GM12878 (cell line): ENCODE measurements at regions not wholly inside any gene's neighbourhood (a gene's known extent, or its start where the extent isn't known, plus 50 kb on each side); places are given as distances from the start of the nearest gene placed in this dataset.

Experiments
- ATAC-seq: fragments of 200-7000 bp; cut with Tn5 transposase; 3 replicates; pipeline ENCODE4 v1.9.1; 2020; ENCODE audit warnings: mild to moderate bottlenecking, moderate library complexity
- BruUV-seq: library from RNA; stranded (reverse); fragments of 400-500 nt; replicated peaks from 2 replicates; lab custom pipeline; 2021; lab: Mats Ljungman, UMichigan
- CTCF ChIA-PET: fragments of 300-600 bp; sonication (Branson Sonifier 250); formaldehyde crosslinking; extraction: SDS; loops from one replicate; lab custom pipeline; 2021; ENCODE audit warnings: inconsistent platforms; lab: Yijun Ruan, JAX
- POLR2A ChIA-PET: fragments of 350-600 bp; formaldehyde crosslinking; extraction: SDS; loops from one replicate; lab custom pipeline; 2021; ENCODE audit warnings: inconsistent platforms; lab: Charles Lee
- RAD21 ChIA-PET: fragments of 300-600 bp; sonication (Branson Sonifier 250); formaldehyde crosslinking; loops from one replicate; lab custom pipeline; 2023; ENCODE audit warnings: antibody characterized with exemption; ENCODE audit not compliant: unreplicated experiment; lab: Charles Lee
- SMC1A ChIA-PET: fragments of 300-600 bp; sonication (Branson Sonifier 250); formaldehyde crosslinking; loops from one replicate; lab custom pipeline; 2023; ENCODE audit not compliant: unreplicated experiment, uncharacterized antibody; lab: Charles Lee
- DNase-seq: peaks from one replicate; pipeline ENCODE4 v3.0.0-alpha.2; 2011; ENCODE audit warnings: low read depth, low spot score
- FAIRE-seq: peaks from 3 replicates; lab custom pipeline; 2011; peaks lifted over from hg19 to GRCh38; lab: Jason Lieb, UNC
- H2AFZ ChIP-seq: 2 replicates; pipeline ENCODE4 v1.6.0; 2011; ENCODE audit warnings: low read depth, low read length, control low read depth; ENCODE audit not compliant: control insufficient read depth
- H3K27ac ChIP-seq: 2 replicates; pipeline ENCODE4 v1.5.1; 2011; ENCODE audit warnings: control low read depth; ENCODE audit not compliant: control insufficient read depth, insufficient read depth
- H3K27me3 ChIP-seq, 2 experiments: replicated peaks in 1 of 2; 2 replicates each; pipeline versions ENCODE4 v1.6.0 to v1.6.1; 2011; ENCODE audit warnings: low read length in 1 of 2; ENCODE audit not compliant: control insufficient read depth in 2 of 2, insufficient read depth in 2 of 2
- H3K36me3 ChIP-seq, 2 experiments: 2 replicates each; pipeline ENCODE4 v1.5.1; 2011; ENCODE audit warnings: low read length in 1 of 2; ENCODE audit not compliant: control insufficient read depth in 2 of 2, insufficient read depth in 2 of 2
- H3K4me1 ChIP-seq: 2 replicates; pipeline ENCODE4 v1.6.1; 2011; ENCODE audit warnings: mild to moderate bottlenecking, low read length, moderate library complexity, mixed read lengths; ENCODE audit not compliant: control insufficient read depth, insufficient read depth
- H3K4me2 ChIP-seq: 2 replicates; pipeline ENCODE4 v1.6.0; 2011; ENCODE audit warnings: control low read depth; ENCODE audit not compliant: control insufficient read depth, insufficient read depth
- H3K4me3 ChIP-seq: fragments of 200-600 bp; sonication (generic); 2 replicates; pipeline ENCODE4 v1.5.1; 2016
- H3K79me2 ChIP-seq: 2 replicates; pipeline ENCODE4 v1.6.0; 2011; ENCODE audit warnings: low read length; ENCODE audit not compliant: control insufficient read depth, insufficient read depth
- H3K9ac ChIP-seq: 2 replicates; pipeline ENCODE4 v1.8.0; 2011; ENCODE audit warnings: low read length, control low read depth, mixed read lengths; ENCODE audit not compliant: control insufficient read depth, insufficient read depth
- H3K9me3 ChIP-seq: replicated peaks from 3 replicates; pipeline ENCODE4 v1.5.1; 2011; ENCODE audit warnings: mild to moderate bottlenecking, low read length; ENCODE audit not compliant: control insufficient read depth, insufficient read depth
- H4K20me1 ChIP-seq: 2 replicates; pipeline ENCODE4 v1.6.0; 2011; ENCODE audit not compliant: control insufficient read depth, insufficient read depth
- CEBPZ ChIP-seq: fragments of 150-350 bp; IDR thresholded peaks from 2 replicates; pipeline ENCODE4 v1.6.1; 2016; ENCODE audit warnings: low read depth, low read length
- CREM ChIP-seq: IDR thresholded peaks from 2 replicates; pipeline ENCODE4 v1.6.1; 2014; ENCODE audit warnings: antibody characterized with exemption, low read depth
- ESRRA ChIP-seq: IDR thresholded peaks from 2 replicates; pipeline ENCODE4 v1.6.1; 2012; ENCODE audit warnings: mild to moderate bottlenecking, low read length, improper control_type of control experiment
- HDGF ChIP-seq: fragments of 450-650 bp; IDR thresholded peaks from 2 replicates; pipeline ENCODE4 v1.6.1; 2016; ENCODE audit warnings: antibody characterized with exemption
- JUNB ChIP-seq: IDR thresholded peaks from 2 replicates; pipeline ENCODE4 v1.6.1; 2016; ENCODE audit warnings: antibody characterized with exemption, mild to moderate bottlenecking
- MEF2B ChIP-seq: fragments of 450-650 bp; IDR thresholded peaks from 2 replicates; pipeline ENCODE4 v1.6.1; 2018; ENCODE audit warnings: mild to moderate bottlenecking, moderate library complexity; ENCODE audit not compliant: partially characterized antibody, poor library complexity, severe bottlenecking
- PRDM15 ChIP-seq: fragments of 450-650 bp; formaldehyde crosslinking; IDR thresholded peaks from 2 replicates; pipeline ENCODE4 v1.4.0; 2020; ENCODE audit warnings: mild to moderate bottlenecking, moderate library complexity
- WGBS: methylation state at CpG from one replicate; pipeline ENCODE4 v1.1.6; 2016; ENCODE audit warnings: low lambda C conversion rate; ENCODE audit not compliant: insufficient replicate concordance, insufficient coverage; ENCODE audit errors: missing lambda C conversion rate; 5-methylcytosine and 5-hydroxymethylcytosine counted together
- in situ Hi-C: fragments of 300-500 bp; cut with MboI; formaldehyde crosslinking; loops from 9 replicates; pipeline ENCODE4 v1.14.3; 2018; ENCODE audit warnings: mixed read lengths
- intact Hi-C: fragments of 100-400 bp; cut with micrococcal nuclease; formaldehyde crosslinking; loops from one replicate; pipeline ENCODE4 v1.14.2; 2022; ENCODE audit not compliant: unreplicated experiment

- H4K20me1 ChIP-seq, result no peaks in the 10 kb centered on the region
- H3K4me1 ChIP-seq, result no peaks in the 10 kb centered on the region
- in situ Hi-C loops, result no loop called here
- intact Hi-C loops, result no loop called here
- TF ChIP-seq CREM, result no peak
- no peak for TF ChIP-seq HDGF
- no peak for TF ChIP-seq JUNB
- TF ChIP-seq ESRRA, result no peak
- no peak for TF ChIP-seq CEBPZ
- no peak for TF ChIP-seq MEF2B
- TF ChIP-seq PRDM15 (CRISPR knock-in tag), result no peak
- TF ChIP-seq, all 136 proteins: peak for 0
- no TSS peak for BruUV-seq
- Histone ChIP-seq H3K4me3 (no peak overlapping the region), H3K9ac (no peak overlapping the region), H3K36me3 (no peaks in the 10 kb centered on the region), H3K79me2 (no peaks in the 10 kb centered on the region), H3K4me2 (no peak overlapping the region), H3K27me3 (no peaks in the 10 kb centered on the region), H3K9me3 (peaks cover 2% of the 10 kb centered on the region; the same call in 1 of the 3 replicates), H2AFZ (no peak overlapping the region), H3K27ac (no peak overlapping the region)
- ChIA-PET CTCF (no interaction called here), POLR2A (no interaction called here), RAD21 (no interaction called here), SMC1A (no interaction called here)
- 45% methylated on average over 11 of the region's 11 CpGs for WGBS
- DNase-seq (no peak), ATAC-seq (no peak), FAIRE-seq (no peak)
Observed at GRCh38 chr15:98480844-98481243, 167.5 kb upstream of the IGF1R start.
